Neural crest cell (in vitro differentiated cells): ENCODE measurements at regions not wholly inside any gene's neighbourhood (a gene's known extent, or its start where the extent isn't known, plus 50 kb on each side); places are given as distances from the start of the nearest gene placed in this dataset.

Source experiments
- DNase-seq: peaks from one replicate; pipeline ENCODE4 v3.0.0; 2021; ENCODE audit warnings: low read depth, mixed read lengths, low spot score
- H3K27ac Mint-ChIP-seq: one replicate; pipeline ENCODE4 v1.8.0; 2021; ENCODE audit warnings: mild to moderate bottlenecking, mixed read lengths; ENCODE audit not compliant: unreplicated experiment
- H3K27me3 Mint-ChIP-seq: 2 replicates; pipeline ENCODE4 v1.8.0; 2021; ENCODE audit warnings: low read depth, mild to moderate bottlenecking, mixed read lengths
- H3K36me3 Mint-ChIP-seq: 2 replicates; pipeline ENCODE4 v1.8.0; 2021; ENCODE audit warnings: low read depth, mild to moderate bottlenecking, mixed read lengths
- H3K4me1 Mint-ChIP-seq: 2 replicates; pipeline ENCODE4 v1.8.0; 2021; ENCODE audit warnings: mixed read lengths
- H3K4me3 Mint-ChIP-seq: one replicate; pipeline ENCODE4 v1.8.0; 2021; ENCODE audit warnings: mild to moderate bottlenecking, mixed read lengths
- H3K9me3 Mint-ChIP-seq: 2 replicates; pipeline ENCODE4 v1.8.0; 2021; ENCODE audit warnings: mixed read lengths
- CTCF ChIP-seq: fragments of 200-600 bp; sonication (generic); conservative IDR thresholded peaks from 2 replicates; pipeline ENCODE4 v1.5.0; 2021; ENCODE audit warnings: antibody characterized with exemption, mild to moderate bottlenecking

GRCh38 chr13:74017301-74018061 is 116.7 kb downstream of the KLF12 start:
- Mint-ChIP-seq H3K4me1 (no peaks in the 10 kb centered on the region), H3K36me3 (peaks cover 7% of the 10 kb centered on the region), H3K9me3 (peaks cover 3% of the 10 kb centered on the region), H3K27ac (no peak overlapping the region), H3K27me3 (no peaks in the 10 kb centered on the region), H3K4me3 (no peak overlapping the region)
- no peak for TF ChIP-seq CTCF
- DNase-seq, result no peak

- no peaks in the 10 kb centered on the region for H3K4me1 Mint-ChIP-seq
- H3K36me3 Mint-ChIP-seq, result peaks cover under 1% of the 10 kb centered on the region
- peaks cover under 1% of the 10 kb centered on the region for H3K9me3 Mint-ChIP-seq
- no peaks in the 10 kb centered on the region for H3K27me3 Mint-ChIP-seq
- H3K4me3 Mint-ChIP-seq, result no peak overlapping the region
- H3K27ac Mint-ChIP-seq, result no peak overlapping the region
- TF ChIP-seq CTCF, result peak; percentile 58
- no peak for DNase-seq
Observed at GRCh38 chr13:74015137-74015536, 119.1 kb downstream of the KLF12 start.

GRCh38 chr13:74009100-74009668 is 125.0 kb downstream of the KLF12 start:
- no peak overlapping the region for H3K4me3 Mint-ChIP-seq
- TF ChIP-seq CTCF, result no peak
- H3K27ac Mint-ChIP-seq, result no peak overlapping the region
- no peaks in the 10 kb centered on the region for H3K9me3 Mint-ChIP-seq
- peaks cover 3% of the 10 kb centered on the region for H3K36me3 Mint-ChIP-seq
- DNase-seq, result no peak
- peaks cover 16% of the 10 kb centered on the region for H3K4me1 Mint-ChIP-seq
- no peaks in the 10 kb centered on the region for H3K27me3 Mint-ChIP-seq

- peaks cover 16% of the 10 kb centered on the region for H3K4me1 Mint-ChIP-seq
- H3K36me3 Mint-ChIP-seq, result peaks cover 3% of the 10 kb centered on the region
- no peak for TF ChIP-seq CTCF
- no peak for DNase-seq
- H3K27me3 Mint-ChIP-seq, result no peaks in the 10 kb centered on the region
- no peaks in the 10 kb centered on the region for H3K9me3 Mint-ChIP-seq
- no peak overlapping the region for H3K4me3 Mint-ChIP-seq
- no peak overlapping the region for H3K27ac Mint-ChIP-seq
Observed at GRCh38 chr13:74006666-74007065, 127.5 kb downstream of the KLF12 start.

- H3K9me3 Mint-ChIP-seq, result no peaks in the 10 kb centered on the region
- H3K27ac Mint-ChIP-seq, result no peak overlapping the region
- TF ChIP-seq CTCF, result no peak
- peaks cover 21% of the 10 kb centered on the region for H3K4me1 Mint-ChIP-seq
- no peak for DNase-seq
- H3K27me3 Mint-ChIP-seq, result no peaks in the 10 kb centered on the region
- H3K36me3 Mint-ChIP-seq, result peaks cover 3% of the 10 kb centered on the region
- H3K4me3 Mint-ChIP-seq, result no peak overlapping the region
Observed at GRCh38 chr13:74005320-74006157, 128.7 kb downstream of the KLF12 start.
